Left lung (tissue), 4 donors: ENCODE measurements at regions not wholly inside any gene's neighbourhood (a gene's known extent, or its start where the extent isn't known, plus 50 kb on each side); places are given as distances from the start of the nearest gene placed in this dataset.

Experiments
- ATAC-seq: fragments of 200-7000 bp; cut with Tn5 transposase; one replicate; pipeline ENCODE4 v1.9.1; 2020; ENCODE audit warnings: moderate library complexity
- DNase-seq, 4 donors: peaks; one replicate each; pipeline ENCODE4 v3.0.0-alpha.2; 2013 to 2020
- H3K27ac ChIP-seq, 2 donors: fragments of 200-600 bp; sonication (generic) in 1 of 2; one replicate each; pipeline versions ENCODE4 v1.5.0 to v1.8.0; 2020 to 2021
- H3K27me3 ChIP-seq, 2 donors: fragments of 200-600 bp; sonication (generic) in 1 of 2; one replicate each; pipeline versions ENCODE4 v1.5.0 to v1.8.0; 2020 to 2021
- H3K36me3 ChIP-seq, 2 donors: fragments of 200-600 bp; sonication (generic) in 1 of 2; one replicate each; pipeline versions ENCODE4 v1.5.0 to v1.8.0; 2020 to 2021
- H3K4me1 ChIP-seq, 2 donors: fragments of 200-600 bp; one replicate each; pipeline ENCODE4 v1.8.0; 2021
- H3K4me3 ChIP-seq, 2 donors: fragments of 200-600 bp; sonication (generic) in 1 of 2; one replicate each; pipeline versions ENCODE4 v1.5.0 to v1.8.0; 2020 to 2021; ENCODE audit warnings: mild to moderate bottlenecking in 1 of 2
- H3K9me3 ChIP-seq, 2 donors: fragments of 200-600 bp; sonication (generic) in 1 of 2; one replicate each; pipeline versions ENCODE4 v1.5.0 to v1.8.0; 2020 to 2021
- intact Hi-C, 2 donors: fragments of 100-400 bp; cut with DNase I; formaldehyde crosslinking; loops; one replicate each; pipeline versions ENCODE4 v1.11.2 to v1.14.2; 2022
- TF ChIP-seq, protein P1 (sequence below), 2 donors: fragments of 200-600 bp; sonication (generic) in 1 of 2; IDR thresholded peaks; one replicate each; pipeline versions ENCODE4 v1.5.0 to v1.8.0; 2021; ENCODE audit warnings: antibody characterized with exemption in 2 of 2
- donor health status: DM: no; HTN: yes; CAD: no.
- donor health status: DM: no; HTN: no; CAD: no.

DNA sequence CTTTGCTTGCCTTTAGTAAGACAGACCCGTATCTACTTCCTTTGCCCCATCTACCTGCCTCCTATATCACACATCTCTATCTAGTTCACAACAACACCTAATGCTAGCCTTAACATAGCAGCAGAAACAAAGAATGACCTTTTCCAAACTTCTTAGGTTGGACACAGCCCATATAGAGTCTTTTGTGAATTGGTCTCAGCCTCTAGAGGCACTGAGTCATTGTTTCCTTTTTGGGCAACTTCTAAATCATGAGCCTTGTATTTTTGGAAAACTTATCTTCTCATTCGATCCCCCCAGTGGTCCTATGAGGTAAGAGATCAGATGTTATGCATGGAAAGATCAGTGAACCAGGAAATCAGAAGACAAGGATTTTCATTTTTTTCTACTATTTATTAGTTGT, 679.4 kb upstream of the USP24 start:
- TF ChIP-seq, protein P1, sequence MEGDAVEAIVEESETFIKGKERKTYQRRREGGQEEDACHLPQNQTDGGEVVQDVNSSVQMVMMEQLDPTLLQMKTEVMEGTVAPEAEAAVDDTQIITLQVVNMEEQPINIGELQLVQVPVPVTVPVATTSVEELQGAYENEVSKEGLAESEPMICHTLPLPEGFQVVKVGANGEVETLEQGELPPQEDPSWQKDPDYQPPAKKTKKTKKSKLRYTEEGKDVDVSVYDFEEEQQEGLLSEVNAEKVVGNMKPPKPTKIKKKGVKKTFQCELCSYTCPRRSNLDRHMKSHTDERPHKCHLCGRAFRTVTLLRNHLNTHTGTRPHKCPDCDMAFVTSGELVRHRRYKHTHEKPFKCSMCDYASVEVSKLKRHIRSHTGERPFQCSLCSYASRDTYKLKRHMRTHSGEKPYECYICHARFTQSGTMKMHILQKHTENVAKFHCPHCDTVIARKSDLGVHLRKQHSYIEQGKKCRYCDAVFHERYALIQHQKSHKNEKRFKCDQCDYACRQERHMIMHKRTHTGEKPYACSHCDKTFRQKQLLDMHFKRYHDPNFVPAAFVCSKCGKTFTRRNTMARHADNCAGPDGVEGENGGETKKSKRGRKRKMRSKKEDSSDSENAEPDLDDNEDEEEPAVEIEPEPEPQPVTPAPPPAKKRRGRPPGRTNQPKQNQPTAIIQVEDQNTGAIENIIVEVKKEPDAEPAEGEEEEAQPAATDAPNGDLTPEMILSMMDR (IDR thresholded peaks at IDR 0.05): no peak
- H3K27ac ChIP-seq: no peak overlapping the region
- H3K4me3 ChIP-seq: no peak overlapping the region
- intact Hi-C loops: no loop called here
- no peaks in the 10 kb centered on the region for H3K27me3 ChIP-seq
- DNase-seq (no peak), ATAC-seq (no peak)
- no peaks in the 10 kb centered on the region for H3K36me3 ChIP-seq
- H3K4me1 ChIP-seq: no peaks in the 10 kb centered on the region
- H3K9me3 ChIP-seq: peaks cover 0 to 14% of the 10 kb centered on the region in 2 donors

DNA sequence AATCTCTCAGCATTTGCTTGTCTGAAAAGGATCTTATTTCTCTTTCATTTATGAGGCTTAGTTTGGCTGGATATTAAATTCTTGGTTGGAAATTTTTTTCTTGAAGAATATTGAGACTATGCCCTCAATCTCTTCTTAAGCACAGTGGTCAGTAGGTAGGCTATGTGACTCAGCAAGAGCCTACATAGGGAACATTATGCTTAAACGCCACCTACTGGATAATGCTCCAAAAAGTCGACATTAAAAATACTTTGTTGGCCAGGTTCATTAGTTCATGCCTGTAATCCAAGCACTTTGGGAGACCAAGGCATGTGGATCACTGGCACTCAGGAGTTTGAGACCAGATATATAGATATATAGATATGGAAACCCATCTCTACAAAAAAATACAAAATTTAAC, 678.0 kb upstream of the USP24 start:
- H3K36me3 ChIP-seq: no peaks in the 10 kb centered on the region
- H3K9me3 ChIP-seq: peaks cover 0 to 14% of the 10 kb centered on the region in 2 donors
- no peaks in the 10 kb centered on the region for H3K4me1 ChIP-seq
- no peak overlapping the region for H3K4me3 ChIP-seq
- ATAC-seq (peak; percentile 81), DNase-seq (no peak)
- H3K27ac ChIP-seq: no peak overlapping the region
- intact Hi-C loops: no loop called here
- H3K27me3 ChIP-seq: no peaks in the 10 kb centered on the region
- TF ChIP-seq, protein P1 (IDR thresholded peaks at IDR 0.05): no peak

DNA sequence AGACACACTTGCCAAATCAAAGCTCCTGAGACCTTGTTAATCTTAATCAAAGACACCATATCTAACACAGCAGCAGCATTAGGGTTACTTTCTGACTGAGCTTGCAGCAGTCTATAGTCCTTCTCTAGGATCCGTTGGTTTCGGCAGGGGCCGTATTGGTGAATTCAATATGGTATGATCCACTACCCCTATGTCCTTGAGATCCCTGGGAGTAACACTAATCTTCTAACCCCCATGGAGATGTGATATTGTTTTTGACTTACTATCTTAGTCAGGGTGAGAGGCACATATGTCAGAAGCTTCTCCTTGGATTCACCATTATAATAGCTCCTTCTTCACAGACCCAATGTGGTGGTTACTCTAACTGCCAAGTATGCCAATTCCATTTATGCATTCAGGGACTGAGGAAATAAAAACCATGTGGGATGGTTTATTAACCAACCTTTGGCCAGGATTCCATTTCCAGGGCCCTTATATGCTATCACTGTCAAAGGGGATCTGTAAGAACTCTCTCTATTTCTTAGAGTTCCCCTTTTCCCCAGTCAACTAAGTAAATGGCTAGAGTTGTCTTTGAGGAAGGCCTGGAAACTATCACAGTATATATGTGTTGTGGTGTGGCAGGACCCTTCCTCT, 673.6 kb upstream of the USP24 start:
- Histone ChIP-seq H3K27me3 (no peaks in the 10 kb centered on the region), H3K36me3 (no peaks in the 10 kb centered on the region), H3K4me3 (no peak overlapping the region), H3K27ac (no peak overlapping the region), H3K9me3 (peaks cover 0 to 14% of the 10 kb centered on the region in 2 donors), H3K4me1 (no peaks in the 10 kb centered on the region)
- TF ChIP-seq, protein P1 (IDR thresholded peaks at IDR 0.05): no peak
- ATAC-seq: no peak
- no peak for DNase-seq
- intact Hi-C loops: no loop called here

DNA sequence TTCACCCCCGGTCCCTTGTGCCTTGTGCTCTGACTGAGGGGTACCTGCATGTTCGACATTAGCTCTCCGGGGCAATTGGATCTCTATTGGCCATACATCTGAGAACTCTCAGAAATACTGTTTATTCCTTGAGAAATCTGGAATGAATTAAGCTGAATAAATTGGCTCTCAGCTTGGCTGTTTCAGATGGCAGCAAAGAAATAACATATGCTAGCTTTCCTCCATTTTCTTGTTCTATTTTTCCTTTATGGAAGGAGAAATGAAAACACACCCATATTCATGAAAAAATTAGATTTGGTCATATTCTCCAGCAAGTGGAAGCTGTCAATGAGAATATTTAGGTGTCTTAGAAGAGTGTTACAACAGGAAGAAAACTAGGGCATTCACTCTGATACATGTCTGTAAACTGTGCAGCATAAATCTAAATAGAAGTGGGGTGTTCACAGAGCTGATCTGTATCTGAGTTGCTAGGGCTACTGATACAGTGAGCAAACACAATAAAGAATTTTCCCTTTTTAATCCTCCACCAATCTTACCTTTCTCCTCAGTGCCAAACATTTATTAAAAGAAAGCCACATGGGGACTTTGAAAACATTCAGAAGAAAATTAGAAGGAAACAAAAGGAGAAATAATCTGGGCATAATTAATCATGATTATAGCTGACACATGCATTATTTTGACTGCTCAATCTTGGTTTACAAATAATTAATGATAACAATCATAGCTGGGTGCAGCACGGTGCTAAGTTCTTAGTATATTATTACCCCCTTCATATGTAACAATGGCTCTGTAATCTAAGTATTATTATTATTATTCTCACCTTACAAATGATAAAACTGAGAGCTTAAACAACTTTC, 671.9 kb upstream of the USP24 start:
- no peaks in the 10 kb centered on the region for H3K4me1 ChIP-seq
- DNase-seq (no peak), ATAC-seq (no peak)
- no peaks in the 10 kb centered on the region for H3K9me3 ChIP-seq
- intact Hi-C loops: no loop called here
- no peaks in the 10 kb centered on the region for H3K27me3 ChIP-seq
- TF ChIP-seq, protein P1 (IDR thresholded peaks at IDR 0.05): no peak
- H3K27ac ChIP-seq: no peak overlapping the region
- H3K36me3 ChIP-seq: no peaks in the 10 kb centered on the region
- H3K4me3 ChIP-seq: no peak overlapping the region

- H3K27ac ChIP-seq: no peak overlapping the region
- intact Hi-C loops: no loop called here
- DNase-seq (no peak), ATAC-seq (no peak)
- H3K27me3 ChIP-seq: no peaks in the 10 kb centered on the region
- H3K4me1 ChIP-seq: no peaks in the 10 kb centered on the region
- no peaks in the 10 kb centered on the region for H3K36me3 ChIP-seq
- H3K4me3 ChIP-seq: no peak overlapping the region
- TF ChIP-seq, protein P1 (IDR thresholded peaks at IDR 0.05): no peak
- no peaks in the 10 kb centered on the region for H3K9me3 ChIP-seq
These were observed 670.5 kb upstream of the USP24 start for GRCh38 chr1:55885619-55886018.
